Small intestine (tissue), 7 donors: ENCODE measurements at regions not wholly inside any gene's neighbourhood (a gene's known extent, or its start where the extent isn't known, plus 50 kb on each side); places are given as distances from the start of the nearest gene placed in this dataset.

Experiments used
- DNase-seq, 2 donors: peaks; one replicate each; pipeline versions ENCODE4 v3.0.0 to v3.0.0-alpha.2; 2013
- FAIRE-seq: peaks from 2 replicates; lab custom pipeline; 2012; peaks lifted over from hg19 to GRCh38; lab: Jason Lieb, UNC
- H3K27ac ChIP-seq, 3 donors: one replicate each; pipeline ENCODE4 v1.5.1; 2013; ENCODE audit warnings: low read length in 2 of 3, mild to moderate bottlenecking in 2 of 3, control low read depth in 1 of 3, inconsistent platforms in 1 of 3, low read depth in 1 of 3, moderate library complexity in 1 of 3
- H3K27me3 ChIP-seq, 3 donors: one replicate each; pipeline ENCODE4 v1.6.1; 2013; ENCODE audit warnings: low read length in 3 of 3, inconsistent platforms in 1 of 3; ENCODE audit not compliant: control insufficient read depth in 3 of 3, insufficient read depth in 3 of 3
- H3K36me3 ChIP-seq, 3 donors: one replicate each; pipeline ENCODE4 v1.6.1; 2013; ENCODE audit warnings: low read length in 3 of 3, inconsistent platforms in 1 of 3, low read depth in 1 of 3, mild to moderate bottlenecking in 1 of 3, moderate library complexity in 1 of 3; ENCODE audit not compliant: control insufficient read depth in 3 of 3, insufficient read depth in 2 of 3
- H3K4me1 ChIP-seq, 3 donors: one replicate each; pipeline ENCODE4 v1.6.1; 2013; ENCODE audit warnings: low read length in 2 of 3, inconsistent platforms in 1 of 3, low read depth in 1 of 3, mild to moderate bottlenecking in 1 of 3, moderate library complexity in 1 of 3; ENCODE audit not compliant: control insufficient read depth in 3 of 3, insufficient read depth in 2 of 3
- H3K4me3 ChIP-seq, 3 donors: one replicate each; pipeline ENCODE4 v1.5.1; 2013; ENCODE audit warnings: low read length in 3 of 3, control low read depth in 1 of 3, inconsistent platforms in 1 of 3, low read depth in 1 of 3, mild to moderate bottlenecking in 1 of 3, moderate library complexity in 1 of 3
- H3K9me3 ChIP-seq, 2 donors: one replicate each; pipeline ENCODE4 v1.6.1; 2013; ENCODE audit warnings: low read depth in 1 of 2, low read length in 1 of 2; ENCODE audit not compliant: control insufficient read depth in 2 of 2, insufficient read depth in 1 of 2
- WGBS, 3 donors: extraction: QIAGEN DNeasy Blood & Tissue Kit; methylation state at CpG; one replicate each; pipeline ENCODE4 v1.1.7; 2013; 5-methylcytosine and 5-hydroxymethylcytosine counted together
- donor health status: healthy with polysubstance abuse.
- donor health status: control.
- donor health status: control.
- donor health status: Bipolar disorder and iron deficiency.
- donor health status: healthy.

DNA sequence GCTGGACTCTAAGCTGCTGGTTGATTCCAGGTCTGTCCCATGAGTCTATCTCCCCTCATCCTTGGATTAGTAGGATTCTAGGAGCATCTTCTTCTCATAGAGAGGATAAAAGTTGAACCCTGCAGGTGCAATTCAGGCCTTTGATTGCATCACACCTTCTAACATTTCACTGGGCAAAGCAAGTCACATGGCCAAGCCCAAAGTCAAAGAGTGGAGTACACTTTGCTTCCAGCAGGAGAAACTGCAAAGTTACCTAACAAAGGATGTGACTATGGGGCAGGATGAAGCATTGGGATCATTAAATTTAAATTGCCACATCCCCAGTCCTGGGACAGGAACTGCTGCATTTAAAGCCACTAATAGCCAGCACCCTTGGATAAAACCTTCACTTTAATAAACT is 51.0 kb upstream of the EGFLAM start:
- Histone ChIP-seq H3K27me3 (peaks cover 0 to 2% (median 0%) of the 10 kb centered on the region in 3 donors), H3K27ac (no peak overlapping the region), H3K9me3 (no peaks in the 10 kb centered on the region), H3K4me1 (no peaks in the 10 kb centered on the region), H3K4me3 (no peak overlapping the region), H3K36me3 (no peaks in the 10 kb centered on the region)
- FAIRE-seq (no peak), DNase-seq (no peak)

DNA sequence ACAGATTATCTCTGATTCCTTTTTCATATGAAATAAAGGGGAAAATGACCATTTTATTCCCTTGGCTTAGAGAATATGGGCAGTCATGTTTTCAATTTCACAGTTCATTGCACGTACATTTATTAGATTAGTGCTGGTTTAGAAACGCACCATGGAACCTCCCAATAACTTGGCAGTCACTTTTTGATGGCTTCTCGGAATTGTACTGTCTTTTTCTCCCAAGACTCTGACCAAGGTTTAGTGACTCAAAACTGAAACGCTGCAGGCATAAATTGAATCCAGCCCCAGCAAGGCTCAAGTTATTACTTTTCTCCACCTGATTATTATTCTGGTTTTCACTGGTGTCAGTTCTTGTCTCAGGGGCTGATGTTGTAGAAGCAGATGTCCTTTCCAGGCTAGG is 55.6 kb upstream of the EGFLAM start:
- H3K9me3 ChIP-seq: no peaks in the 10 kb centered on the region
- peaks cover 0 to 2% (median 0%) of the 10 kb centered on the region in 3 donors for H3K27me3 ChIP-seq
- H3K36me3 ChIP-seq: no peaks in the 10 kb centered on the region
- FAIRE-seq (no peak), DNase-seq (no peak)
- H3K27ac ChIP-seq: no peak overlapping the region
- no peaks in the 10 kb centered on the region for H3K4me1 ChIP-seq
- 81 to 85% (median 83%) methylated on average over 4 of the region's 4 CpGs for WGBS, 3 donors
- no peak overlapping the region for H3K4me3 ChIP-seq

DNA sequence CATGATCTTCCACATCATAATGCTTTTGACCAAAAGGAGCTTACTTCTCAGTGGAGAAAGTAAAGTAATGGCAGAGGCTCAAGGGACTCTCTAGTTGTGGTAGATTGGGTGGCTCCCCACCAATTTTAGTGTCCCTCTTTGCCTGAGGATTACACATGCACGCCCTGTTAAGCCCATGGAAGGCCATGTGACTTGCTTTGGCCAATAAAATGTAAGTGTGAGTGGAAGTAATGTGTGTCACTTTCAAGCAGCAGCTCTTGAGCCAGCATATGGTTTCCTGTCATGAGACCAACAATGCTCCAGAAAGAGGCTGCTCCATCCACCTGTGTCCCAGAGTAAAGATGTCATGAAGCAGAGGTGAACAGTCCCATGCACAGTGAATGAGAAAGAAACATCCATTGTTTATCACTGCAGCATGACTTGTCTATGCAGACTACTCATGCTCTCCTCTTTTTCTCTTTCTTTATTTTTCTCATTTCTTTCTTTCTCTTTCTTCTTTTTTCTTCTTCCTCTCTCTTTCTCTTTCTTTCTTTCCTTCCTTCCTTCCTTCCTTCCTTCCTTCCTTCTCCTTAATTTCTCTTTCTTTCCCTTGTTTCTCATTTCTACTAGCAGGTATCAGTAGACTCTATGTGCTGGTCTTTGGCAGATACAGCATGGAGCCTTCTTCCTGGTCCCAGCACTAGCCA is 57.3 kb upstream of the EGFLAM start:
- Histone ChIP-seq H3K9me3 (no peaks in the 10 kb centered on the region), H3K27ac (no peak overlapping the region), H3K27me3 (peaks cover 0 to 2% (median 0%) of the 10 kb centered on the region in 3 donors), H3K36me3 (no peaks in the 10 kb centered on the region), H3K4me1 (no peaks in the 10 kb centered on the region), H3K4me3 (no peak overlapping the region)
- WGBS, 3 donors: 37 to 65% (median 44%) methylated on average over 1 of the region's 1 CpG
- DNase-seq (no peak), FAIRE-seq (no peak)

DNA sequence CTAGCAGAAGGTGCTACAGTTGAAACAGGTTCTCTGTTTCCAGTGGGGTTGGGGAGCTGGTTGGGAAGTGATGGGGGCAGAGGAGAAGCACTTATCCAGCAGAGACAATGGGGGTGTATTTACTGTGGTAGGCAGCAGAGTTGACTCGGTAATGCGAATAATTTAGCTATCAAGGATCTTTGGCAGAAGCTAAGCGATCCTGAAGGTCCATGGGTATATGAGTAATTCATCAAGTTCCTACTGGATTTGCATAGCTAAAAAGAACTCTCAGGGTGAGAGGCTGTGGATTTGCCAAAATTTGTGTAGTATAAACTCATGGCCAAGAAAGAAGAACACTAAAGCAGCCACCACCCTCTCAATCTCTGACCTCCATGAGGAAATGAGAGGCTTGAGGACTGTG is 61.2 kb upstream of the EGFLAM start:
- WGBS, 3 donors: 90 to 93% (median 91%) methylated on average over 3 of the region's 3 CpGs

DNA sequence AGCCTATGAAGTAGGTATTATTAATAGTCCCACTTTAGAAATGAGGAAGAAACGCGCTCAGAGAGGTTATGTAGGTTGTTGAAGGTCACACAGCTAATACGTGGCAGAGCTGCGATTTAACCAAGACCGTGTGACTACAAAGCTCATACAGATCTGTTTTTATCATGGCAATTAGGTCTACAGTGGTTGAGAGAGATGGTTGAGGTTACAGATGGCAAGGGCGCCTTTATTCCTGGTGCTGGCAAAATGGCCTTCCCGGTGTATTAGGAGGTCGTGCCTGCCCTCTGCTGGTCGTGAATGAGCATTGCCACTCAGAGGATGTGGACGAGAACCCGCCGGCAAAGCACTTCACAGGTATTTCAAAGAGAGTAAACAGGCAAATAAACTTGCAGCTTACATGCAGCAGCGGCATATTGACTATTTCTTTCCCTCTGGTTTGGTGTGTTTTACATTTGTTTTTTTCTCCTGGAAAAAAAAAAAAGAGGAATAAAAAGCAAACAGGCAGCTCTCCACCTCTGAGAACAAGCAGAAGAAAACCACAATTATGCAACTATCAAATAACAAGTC is 65.3 kb upstream of the EGFLAM start:
- WGBS, 3 donors: 19 to 22% (median 21%) methylated on average over 13 of the region's 13 CpGs
- H3K9me3 ChIP-seq: no peaks in the 10 kb centered on the region
- no peaks in the 10 kb centered on the region for H3K36me3 ChIP-seq
- no peaks in the 10 kb centered on the region for H3K27me3 ChIP-seq
- H3K4me3 ChIP-seq: no peak overlapping the region
- DNase-seq (peak; percentile 54 to 73), FAIRE-seq (no peak)
- H3K27ac ChIP-seq: no peak overlapping the region
- peaks cover 0 to 6% (median 0%) of the 10 kb centered on the region in 3 donors for H3K4me1 ChIP-seq

More for the DNA sequence above, 61.2 kb upstream of the EGFLAM start:
- Histone ChIP-seq H3K4me3 (no peak overlapping the region), H3K4me1 (no peaks in the 10 kb centered on the region), H3K27ac (no peak overlapping the region), H3K27me3 (no peaks in the 10 kb centered on the region), H3K9me3 (no peaks in the 10 kb centered on the region), H3K36me3 (no peaks in the 10 kb centered on the region)
- no peak for FAIRE-seq
- DNase-seq: no peak

DNA sequence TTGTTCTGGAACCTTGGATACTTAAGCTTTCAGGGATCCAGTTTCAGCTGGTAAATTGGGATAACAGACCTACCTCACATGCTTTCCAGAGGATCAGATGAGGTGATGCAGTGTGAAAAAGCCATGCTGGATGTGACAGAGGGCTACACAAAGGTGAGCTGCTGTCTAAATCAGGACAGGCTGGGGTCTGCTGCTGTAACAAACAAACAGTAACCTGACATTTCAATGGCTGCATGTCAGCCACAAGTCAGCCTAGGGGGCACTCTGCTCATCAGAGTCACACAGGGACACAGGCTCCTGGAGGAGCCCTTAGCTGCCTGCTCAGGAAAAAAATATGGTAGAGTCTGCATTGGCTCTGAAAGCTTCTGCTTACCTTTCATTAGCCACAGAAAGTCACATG is 66.7 kb upstream of the EGFLAM start:
- DNase-seq (no peak), FAIRE-seq (no peak)
- no peaks in the 10 kb centered on the region for H3K9me3 ChIP-seq
- no peak overlapping the region for H3K4me3 ChIP-seq
- H3K4me1 ChIP-seq: peaks cover 0 to 6% (median 0%) of the 10 kb centered on the region in 3 donors
- no peaks in the 10 kb centered on the region for H3K36me3 ChIP-seq
- H3K27ac ChIP-seq: no peak overlapping the region
- no peaks in the 10 kb centered on the region for H3K27me3 ChIP-seq

DNA sequence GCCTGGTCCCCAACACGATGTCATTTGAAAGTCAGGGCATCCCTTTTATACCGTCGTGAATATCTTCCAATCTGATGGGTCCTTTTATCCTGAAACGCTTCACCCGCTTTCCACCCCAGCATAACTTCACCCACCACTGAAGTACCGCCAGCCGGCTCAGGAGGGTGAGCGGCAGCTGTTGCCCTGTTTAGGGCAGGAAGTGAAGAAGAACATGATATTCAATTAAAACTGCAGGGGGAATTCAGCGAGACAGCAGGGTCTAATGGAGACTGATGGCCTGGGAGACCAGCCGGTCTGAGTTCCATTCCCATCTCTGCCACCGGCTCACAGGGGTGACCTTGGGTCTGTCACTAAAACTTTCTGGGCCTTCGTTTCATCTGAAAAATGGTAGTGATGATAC is 68.2 kb upstream of the EGFLAM start:
- WGBS, 3 donors: 86 to 90% (median 89%) methylated on average over 12 of the region's 12 CpGs
- no peaks in the 10 kb centered on the region for H3K36me3 ChIP-seq
- no peak overlapping the region for H3K27ac ChIP-seq
- H3K4me3 ChIP-seq: no peak overlapping the region
- H3K9me3 ChIP-seq: no peaks in the 10 kb centered on the region
- DNase-seq: no peak
- H3K27me3 ChIP-seq: no peaks in the 10 kb centered on the region
- H3K4me1 ChIP-seq: peaks cover 0 to 6% (median 0%) of the 10 kb centered on the region in 3 donors
- no peak for FAIRE-seq

DNA sequence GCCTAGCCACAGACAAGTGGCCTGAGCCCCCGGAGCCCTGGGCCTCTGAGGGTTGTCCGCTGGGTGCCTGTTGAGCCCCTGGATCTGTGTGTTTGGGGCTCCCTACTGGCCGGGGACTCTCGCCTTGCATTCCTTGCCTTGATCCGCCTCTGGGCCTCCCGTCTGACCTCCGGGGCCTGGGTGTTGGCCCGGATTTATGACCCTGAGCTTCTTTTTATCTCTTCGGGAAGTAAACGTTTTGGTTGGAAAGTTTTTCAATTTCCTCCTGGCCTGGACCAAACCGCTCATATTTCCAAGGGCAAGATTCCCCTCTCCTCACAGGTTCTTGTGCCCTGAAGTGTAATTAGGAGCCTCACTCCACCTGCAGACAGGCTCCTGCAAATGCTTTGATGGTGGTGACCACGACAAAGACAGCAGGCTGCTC is 69.3 kb upstream of the EGFLAM start:
- H3K4me1 ChIP-seq: peaks cover 0 to 6% (median 0%) of the 10 kb centered on the region in 3 donors
- DNase-seq (peak in 1 of 2 donors; percentile 8), FAIRE-seq (no peak)
- H3K27ac ChIP-seq: no peak overlapping the region
- H3K27me3 ChIP-seq: no peaks in the 10 kb centered on the region
- no peaks in the 10 kb centered on the region for H3K9me3 ChIP-seq
- no peak overlapping the region for H3K4me3 ChIP-seq
- 25 to 45% (median 26%) methylated on average over 12 of the region's 12 CpGs for WGBS, 3 donors
- H3K36me3 ChIP-seq: no peaks in the 10 kb centered on the region
